ENCODE measurements at regions not wholly inside any gene's neighbourhood (a gene's known extent, or its start where the extent isn't known, plus 50 kb on each side); places are given as distances from the start of the nearest gene placed in this dataset.

DNA sequence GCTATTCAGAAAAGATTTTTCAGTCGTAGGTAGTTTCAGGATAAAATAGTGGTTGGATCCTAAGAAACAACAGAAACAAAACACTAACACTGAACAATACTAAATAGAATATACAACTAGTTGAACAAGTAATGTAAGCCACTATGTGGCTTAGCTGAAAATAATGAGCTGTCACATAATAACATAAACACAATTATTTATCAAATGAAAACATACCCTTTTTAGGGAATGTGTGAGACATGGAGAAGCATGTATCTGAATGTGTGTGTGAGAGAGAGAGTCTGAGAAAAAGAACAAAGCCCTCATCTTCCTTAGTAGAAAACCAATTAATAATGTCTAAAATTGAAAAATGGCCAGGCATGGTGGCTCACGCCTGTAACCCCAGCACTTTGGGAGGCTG lies 122.6 kb upstream of the LOC128125822 start:
- H3K4me1 ChIP-seq (ENCODE audit: control insufficient read depth in 1 of 2, insufficient read depth in 2 of 2, low read length in 2 of 2): peaks cover 0 to 3% of the 10 kb centered on the region in 2 experiments; a peak in 1 of 4 replicates
- ATAC-seq (no peak), DNase-seq (ENCODE audit: low read depth, low spot score) (no peak)
- H3K9ac ChIP-seq (ENCODE audit: low read length): no peak overlapping the region
- no peak for TF ChIP-seq MAX (IDR thresholded peaks at IDR 0.05)
- TF ChIP-seq TCF7L2 (IDR thresholded peaks at IDR 0.05; ENCODE audit: borderline replicate concordance, extremely low read depth, insufficient read depth, insufficient read length): no peak
- TF ChIP-seq SP1 (IDR thresholded peaks at IDR 0.05; ENCODE audit: low read depth): no peak
- no peak for TF ChIP-seq POLR2A (IDR thresholded peaks at IDR 0.05; ENCODE audit: borderline replicate concordance, extremely low read depth, insufficient read depth, insufficient read length)
- no peak for TF ChIP-seq CTCF (IDR thresholded peaks at IDR 0.05 in 2 of 3, conservative IDR thresholded peaks at IDR 0.05 in 1 of 3; ENCODE audit: borderline replicate concordance in 1 of 3, insufficient read depth in 1 of 3, low read depth in 2 of 3, low read length in 2 of 3)
- no peak for TF ChIP-seq POLR2AphosphoS5 (IDR thresholded peaks at IDR 0.05; ENCODE audit: low read depth, low read length)
- no peak for TF ChIP-seq ZBTB33 (IDR thresholded peaks at IDR 0.05; ENCODE audit: extremely low read depth, insufficient replicate concordance, low read length)
- TF ChIP-seq SRF (IDR thresholded peaks at IDR 0.05; ENCODE audit: low read depth): no peak
- TF ChIP-seq FOSL1 (IDR thresholded peaks at IDR 0.05; ENCODE audit: low read depth): no peak
- TF ChIP-seq CEBPB (IDR thresholded peaks at IDR 0.05; ENCODE audit: low read depth): no peak
- TF ChIP-seq EZH2phosphoT487 (IDR thresholded peaks at IDR 0.05; ENCODE audit: borderline replicate concordance): no peak
- no peak overlapping the region for H3K4me2 ChIP-seq (ENCODE audit: low read length)
- no peak overlapping the region for H3K4me3 ChIP-seq (replicated peaks in 1 of 2; ENCODE audit: low read depth in 1 of 2, low read length in 2 of 2)
- BruUV-seq (replicated peaks): no TSS peak
- no peaks in the 10 kb centered on the region for H3K9me3 ChIP-seq (ENCODE audit: control insufficient read depth in 1 of 2, insufficient read depth in 1 of 2, low read depth in 1 of 2, low read length in 2 of 2)
- H3K27me3 ChIP-seq (ENCODE audit: insufficient read depth, low read length): no peaks in the 10 kb centered on the region
- ChIA-PET RAD21 (ENCODE audit: low non-redundant PET in 1 of 2, low total read pairs in 2 of 2, uncharacterized antibody in 2 of 2, unreplicated experiment in 2 of 2) (no interaction called here), POLR2A (no interaction called here), CTCF (no interaction called here)
- no peaks in the 10 kb centered on the region for H3K79me2 ChIP-seq (ENCODE audit: insufficient read depth, low read length)
- H2AFZ ChIP-seq (ENCODE audit: low read depth, low read length, poor library complexity, severe bottlenecking): no peak overlapping the region
- no peak overlapping the region for H3K27ac ChIP-seq (ENCODE audit: low read depth, low read length)
- no peaks in the 10 kb centered on the region for H4K20me1 ChIP-seq (ENCODE audit: insufficient read depth)
- H3K9me2 ChIP-seq (ENCODE audit: insufficient read depth): no peaks in the 10 kb centered on the region
- intact Hi-C loops (cut with micrococcal nuclease): no loop called here
- no peaks in the 10 kb centered on the region for H3K36me3 ChIP-seq (ENCODE audit: control insufficient read depth in 1 of 2, insufficient read depth in 2 of 2, low read length in 2 of 2)
